DMS79 (cell line): ENCODE measurements at regions not wholly inside any gene's neighbourhood (a gene's known extent, or its start where the extent isn't known, plus 50 kb on each side); places are given as distances from the start of the nearest gene placed in this dataset.
"Not testable (repeated sequence)": the region's sequence is repeated elsewhere in the genome, so short reads cannot be mapped to it uniquely, and the experiment has no call there.

Experiments
- DNase-seq: peaks from one replicate; lab custom pipeline; 2025; lab: John Stamatoyannopoulos, UW

- not testable (repeated sequence) for DNase-seq
These were observed 183.7 kb upstream of the AKAP13 start for GRCh38 chr15:85196697-85197096.

DNA sequence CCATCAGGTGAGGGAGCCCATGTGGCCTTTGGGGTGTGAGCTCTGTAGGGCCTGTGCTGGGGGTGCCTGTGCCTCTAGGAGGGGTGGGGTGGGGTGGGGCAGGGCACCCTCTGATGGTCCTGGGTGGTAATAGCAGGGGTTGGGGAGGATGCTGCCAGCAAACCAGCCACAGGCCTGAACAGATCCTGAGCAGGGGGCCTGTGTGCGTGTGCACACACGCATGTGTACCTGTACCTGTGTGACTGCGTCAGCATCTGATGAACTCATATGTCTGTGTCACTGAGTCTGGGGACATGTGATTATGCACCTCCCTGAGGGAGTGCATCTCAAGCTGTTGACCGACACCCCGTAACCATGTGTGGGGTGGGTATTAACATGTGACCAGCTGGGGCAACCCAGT is 182.8 kb upstream of the AKAP13 start:
- DNase-seq = not testable (repeated sequence)

GRCh38 chr15:85198432-85198831 is 182.0 kb upstream of the AKAP13 start:
- not testable (repeated sequence) for DNase-seq

DNA sequence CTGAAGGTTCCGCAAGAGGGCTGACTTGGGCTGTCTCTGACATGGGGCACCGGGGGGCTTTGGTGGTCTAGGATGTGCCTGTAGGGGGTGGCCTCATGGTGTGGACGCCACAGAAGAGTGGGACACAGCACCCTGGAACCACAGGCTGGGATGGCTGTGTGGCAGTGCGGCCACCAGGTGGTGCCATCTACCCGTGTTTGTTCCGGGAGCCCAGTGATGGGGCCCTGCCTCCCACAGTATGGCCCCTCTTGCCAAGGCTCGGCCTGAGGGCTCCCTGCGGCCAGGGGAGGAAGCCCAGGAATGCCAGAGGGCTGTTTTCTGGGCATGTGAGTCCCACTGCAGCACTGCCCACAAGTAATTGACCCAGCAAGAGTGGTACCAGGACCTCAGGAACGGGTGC is 180.2 kb upstream of the AKAP13 start:
- DNase-seq = not testable (repeated sequence)

- DNase-seq = not testable (repeated sequence)
These were observed 179.1 kb upstream of the AKAP13 start for GRCh38 chr15:85201118-85201793.

DNA sequence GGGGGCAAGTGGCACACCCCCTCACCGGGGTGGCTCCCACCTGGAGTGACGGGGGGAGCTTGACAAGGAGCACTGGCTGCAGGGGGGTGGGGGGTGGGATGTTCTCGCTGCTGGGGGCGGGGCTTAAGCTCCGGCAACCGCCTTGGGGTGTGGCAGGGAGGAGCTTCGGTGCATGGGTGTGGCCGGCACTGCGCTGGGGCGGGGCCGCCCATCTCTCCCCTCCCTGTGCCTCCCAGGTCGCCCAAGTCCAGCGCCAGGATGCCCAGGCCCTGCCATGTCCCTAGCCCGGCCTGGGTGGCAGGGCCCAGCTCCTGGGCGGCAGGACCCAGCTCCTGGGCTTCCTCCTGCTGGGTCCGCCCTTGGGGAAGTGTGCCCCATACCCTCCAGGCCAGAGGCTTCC is 175.9 kb upstream of the AKAP13 start:
- DNase-seq = not testable (repeated sequence)

DNA sequence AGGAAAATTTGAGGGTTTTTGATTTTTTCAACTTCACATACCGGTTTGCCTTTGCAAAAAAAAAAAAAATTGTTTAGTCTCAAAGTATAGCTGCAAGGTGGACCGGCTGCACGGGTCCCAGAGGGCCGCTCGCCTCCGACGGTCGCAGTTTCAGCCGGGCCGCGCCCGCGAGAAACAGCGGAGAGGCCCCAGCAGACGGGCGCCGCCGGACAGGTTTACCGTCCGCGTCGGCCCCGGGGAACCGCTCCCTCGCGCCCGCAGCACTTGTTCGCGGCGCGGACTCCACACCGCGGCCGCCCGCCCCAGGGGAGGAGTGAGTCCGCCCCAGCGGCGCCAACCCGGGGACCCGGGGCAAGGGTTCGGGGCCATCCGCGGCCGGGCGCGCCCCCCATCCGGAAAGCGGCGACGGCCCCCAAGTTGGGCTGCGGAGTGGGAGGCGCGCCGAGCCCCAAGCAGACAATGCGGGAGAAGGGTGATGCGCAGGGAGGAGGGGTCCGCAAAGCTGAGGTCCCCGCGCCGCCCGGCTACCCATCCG is 146.5 kb upstream of the AKAP13 start:
- DNase-seq = not testable (repeated sequence)

DNA sequence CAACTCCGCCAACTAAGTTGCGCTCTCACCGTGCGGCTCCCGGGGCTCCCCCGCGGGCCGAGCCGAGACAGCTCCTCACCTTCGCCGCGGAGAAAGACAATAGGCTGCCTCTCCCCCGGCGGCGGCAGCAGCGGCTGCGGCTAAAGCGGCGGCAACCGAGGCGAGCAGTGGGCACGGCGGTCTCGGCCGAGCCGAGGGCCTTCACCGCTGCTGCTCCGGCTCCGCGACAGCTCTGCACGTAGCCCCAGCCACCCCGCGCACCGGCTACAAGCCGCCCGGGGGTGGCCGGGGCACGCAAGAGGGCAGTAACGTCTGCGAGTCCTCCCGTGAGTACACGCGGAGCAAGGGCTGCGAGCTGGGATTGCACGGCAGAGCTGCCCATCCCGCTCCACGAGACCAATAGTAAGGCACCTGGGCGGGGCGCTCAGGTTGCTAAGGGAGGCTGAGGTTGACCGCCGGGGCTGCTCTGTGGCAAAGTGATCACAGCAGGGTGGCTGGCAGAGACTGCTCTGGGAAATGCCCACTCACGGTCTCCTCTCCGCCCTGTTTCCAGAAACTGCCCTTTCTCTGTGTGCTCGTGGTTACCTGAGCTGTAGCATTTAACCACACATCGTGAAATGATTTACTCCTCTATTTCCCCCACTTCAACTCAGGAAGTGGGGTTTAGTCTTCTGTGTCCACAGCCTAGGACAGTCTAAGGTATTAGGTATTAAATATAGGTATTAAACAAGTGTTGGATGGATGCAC is 145.8 kb upstream of the AKAP13 start:
- DNase-seq = not testable (repeated sequence)

DNA sequence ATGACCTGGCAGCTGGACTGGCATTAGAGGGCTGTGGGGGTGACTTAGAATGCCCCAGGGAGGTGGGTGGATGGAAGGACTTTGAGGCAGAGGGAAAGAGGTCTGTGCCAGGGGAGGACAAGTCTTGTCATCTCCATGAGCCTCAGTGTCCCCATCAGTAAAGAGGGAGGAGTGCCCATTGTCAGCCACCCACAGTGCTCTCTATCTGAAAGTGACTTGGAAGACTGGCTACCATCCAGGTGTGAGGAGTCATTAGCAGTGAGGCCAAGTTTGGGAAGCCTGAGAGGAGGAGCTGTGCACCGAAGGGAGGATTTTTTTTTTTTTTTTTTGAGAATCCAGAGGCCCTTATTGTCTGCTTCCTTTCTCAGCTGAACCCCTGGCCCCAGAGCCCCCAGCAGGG is 136.3 kb upstream of the AKAP13 start:
- DNase-seq = not testable (repeated sequence)

- not testable (repeated sequence) for DNase-seq
These were observed 129.4 kb upstream of the AKAP13 start for GRCh38 chr15:85250938-85251542.

- DNase-seq = not testable (repeated sequence)
These were observed 127.0 kb upstream of the AKAP13 start for GRCh38 chr15:85253196-85253915.

DNA sequence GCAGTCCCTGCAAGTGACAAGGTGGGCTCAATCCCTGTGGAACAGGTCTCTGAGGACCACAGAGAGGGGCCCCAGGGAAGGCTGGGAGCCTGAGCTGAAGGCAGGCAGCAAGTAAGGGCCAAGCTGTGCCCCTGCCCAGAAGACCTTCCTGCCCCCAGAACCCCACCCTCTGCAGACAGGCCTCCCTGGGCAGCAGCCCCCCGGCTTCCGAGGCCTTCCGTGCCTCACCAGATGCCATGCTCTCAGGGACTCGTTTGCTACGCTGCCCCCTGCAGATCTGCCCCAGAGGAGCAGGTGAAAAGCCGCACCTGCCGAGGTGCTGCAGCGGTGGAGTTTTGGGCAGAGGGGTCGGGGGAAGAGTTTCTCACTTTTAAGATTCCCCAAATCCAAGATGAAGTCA is 125.4 kb upstream of the AKAP13 start:
- not testable (repeated sequence) for DNase-seq

GRCh38 chr15:85255502-85255901 is 124.9 kb upstream of the AKAP13 start:
- not testable (repeated sequence) for DNase-seq

DNA sequence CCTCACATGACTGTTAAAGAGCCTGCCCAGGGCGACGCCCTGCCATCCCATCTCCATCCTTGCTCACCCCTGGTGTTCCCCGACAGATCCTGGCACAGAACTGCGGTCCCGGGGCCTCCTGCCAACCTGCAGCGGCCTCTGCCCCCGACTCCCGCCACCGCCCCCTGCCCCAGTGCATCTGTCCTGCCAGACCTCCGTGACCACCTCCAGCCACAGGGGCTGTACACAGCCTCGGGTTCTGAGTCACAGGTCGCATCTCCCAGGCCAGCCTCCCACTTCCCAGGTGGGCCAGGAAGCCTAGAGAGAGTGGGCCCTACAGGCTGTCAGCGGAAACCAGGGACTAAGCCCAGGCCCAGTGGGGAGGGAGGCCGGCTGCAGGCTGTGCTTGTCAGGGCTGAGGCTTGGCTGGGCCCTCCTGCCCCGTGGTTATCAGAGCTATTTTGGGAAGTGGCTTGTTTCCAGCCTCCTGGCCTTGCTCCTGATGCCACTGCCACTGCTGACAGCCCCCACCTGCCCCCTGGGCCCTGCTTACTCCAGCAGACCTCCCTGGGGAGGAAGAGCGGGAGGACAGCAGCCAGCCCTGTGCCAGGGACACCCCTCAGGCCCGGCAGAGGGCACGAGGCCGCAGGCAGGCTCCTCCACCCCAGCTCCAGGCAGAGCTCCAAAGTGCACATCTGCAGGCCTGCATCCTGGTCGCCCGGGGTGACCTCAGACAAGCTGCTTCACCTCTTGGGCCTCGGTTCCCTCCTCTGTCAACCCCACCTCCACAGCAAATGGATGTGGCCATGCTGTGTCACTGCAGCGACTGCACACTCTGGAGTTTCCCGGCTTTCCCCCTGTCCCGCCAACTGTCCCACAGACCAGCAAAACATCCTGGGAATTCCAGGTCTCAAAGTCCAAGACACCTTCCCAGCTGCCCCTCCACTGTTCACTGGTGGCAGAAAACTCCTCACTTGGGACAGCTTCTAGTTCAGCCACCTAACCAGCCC is 124.1 kb upstream of the AKAP13 start:
- DNase-seq = not testable (repeated sequence)

DNA sequence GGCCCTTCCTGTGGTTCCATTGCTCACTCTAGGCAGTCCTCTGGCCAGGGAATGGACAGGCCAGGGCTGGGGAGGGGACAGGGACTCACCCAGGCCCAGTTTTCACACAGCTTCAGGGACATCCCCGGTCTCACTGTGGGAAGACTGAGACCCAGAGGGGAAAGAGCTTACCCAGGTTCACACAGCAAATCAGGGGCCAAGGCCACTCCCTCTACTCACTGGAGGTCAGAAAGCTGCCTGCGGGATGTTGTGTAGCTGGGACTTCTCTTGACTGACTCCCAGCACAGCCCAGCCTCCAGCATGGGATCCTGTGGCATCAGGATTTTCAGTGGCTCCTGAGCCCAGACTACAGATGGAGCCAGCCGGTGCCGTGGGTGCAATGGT is 122.3 kb upstream of the AKAP13 start:
- DNase-seq = not testable (repeated sequence)

- DNase-seq = not testable (repeated sequence)
These were observed 121.7 kb upstream of the AKAP13 start for GRCh38 chr15:85258559-85259209.

GRCh38 chr15:85260526-85260925 is 119.9 kb upstream of the AKAP13 start:
- DNase-seq = not testable (repeated sequence)

DNA sequence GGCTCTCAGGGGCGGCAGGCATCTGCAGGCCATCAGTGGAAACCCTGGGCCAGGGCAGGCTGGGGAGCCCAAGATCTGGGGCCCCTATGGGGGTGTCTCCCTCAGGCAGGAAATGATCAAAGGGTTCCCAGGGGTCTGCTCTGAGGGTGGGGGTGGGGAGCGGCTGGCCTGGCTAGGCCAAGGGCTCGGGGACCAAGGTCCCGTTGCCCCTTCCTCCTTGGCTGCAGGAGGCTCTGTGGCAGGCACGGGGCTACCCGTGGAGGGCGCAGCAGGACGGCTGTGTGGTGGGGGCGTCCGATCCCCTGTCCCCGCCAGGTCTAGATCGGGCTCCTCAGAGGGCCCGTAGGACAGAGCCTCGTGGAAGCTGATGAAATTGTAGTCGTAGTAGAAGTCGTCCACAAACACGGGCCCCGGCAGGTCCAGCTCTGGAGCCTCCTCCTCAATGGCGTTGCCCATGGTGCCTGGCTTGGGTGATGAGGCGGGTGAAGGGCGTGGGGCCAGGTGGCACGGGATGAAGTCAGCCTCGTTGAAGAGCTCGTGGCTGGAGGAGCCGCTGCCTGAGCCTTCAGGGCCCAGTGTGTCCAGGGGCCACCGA is 117.8 kb upstream of the AKAP13 start:
- not testable (repeated sequence) for DNase-seq

- not testable (repeated sequence) for DNase-seq
These were observed 116.5 kb upstream of the AKAP13 start for GRCh38 chr15:85263842-85264440.
